ENCODE measurements at regions not wholly inside any gene's neighbourhood (a gene's known extent, or its start where the extent isn't known, plus 50 kb on each side); places are given as distances from the start of the nearest gene placed in this dataset.

- no peak for TF ChIP-seq CTCF (conservative IDR thresholded peaks at IDR 0.05; ENCODE audit: low read depth, low read length)
- no peak for TF ChIP-seq BHLHE40 (IDR thresholded peaks at IDR 0.05; ENCODE audit: low read depth, low read length)
- no peak for TF ChIP-seq POLR2A (IDR thresholded peaks at IDR 0.05; ENCODE audit: low read depth, low read length)
- TF ChIP-seq CHD1 (IDR thresholded peaks at IDR 0.05; ENCODE audit: low read depth, low read length), result no peak
- no peak for TF ChIP-seq RFX5 (IDR thresholded peaks at IDR 0.05; ENCODE audit: low read depth, low read length)
- TF ChIP-seq MAFK (IDR thresholded peaks at IDR 0.05; ENCODE audit: low read depth, low read length), result no peak
- TF ChIP-seq CEBPB (IDR thresholded peaks at IDR 0.05; ENCODE audit: low read depth, low read length), result no peak
- TF ChIP-seq SMC3 (IDR thresholded peaks at IDR 0.05; ENCODE audit: low read depth, low read length), result no peak
- TF ChIP-seq FOS (IDR thresholded peaks at IDR 0.05; ENCODE audit: low read depth, low read length), result no peak
Measured at GRCh38 chr15:69793781-69794451, 303.8 kb downstream of the TLE3 start.
